Stimulated activated CD8-positive, alpha-beta memory T cell treated with anti-CD3 and anti-CD28 coated beads, Interleukin-15, amount 100 ng/mL, for 1 hour (primary cell): ENCODE measurements at regions not wholly inside any gene's neighbourhood (a gene's known extent, or its start where the extent isn't known, plus 50 kb on each side); places are given as distances from the start of the nearest gene placed in this dataset.
"Not testable (repeated sequence)": the region's sequence is repeated elsewhere in the genome, so short reads cannot be mapped to it uniquely, and the experiment has no call there.

ENCODE experiments used
- DNase-seq: peaks from one replicate; pipeline ENCODE4 v3.0.0-alpha.2; 2020; ENCODE audit warnings: low read depth

- DNase-seq: no peak
These were observed 167.1 kb upstream of the FAM3C start for GRCh38 chr7:121563177-121563576.

- DNase-seq: no peak
These were observed 166.2 kb upstream of the FAM3C start for GRCh38 chr7:121562259-121562658.

- DNase-seq: no peak
These were observed 165.6 kb upstream of the FAM3C start for GRCh38 chr7:121561717-121562116.

GRCh38 chr7:121560267-121560990 lies 164.3 kb upstream of the FAM3C start:
- no peak for DNase-seq

GRCh38 chr7:121558288-121558687 lies 162.2 kb upstream of the FAM3C start:
- DNase-seq: no peak

- no peak for DNase-seq
These were observed 161.2 kb upstream of the FAM3C start for GRCh38 chr7:121557034-121557892.

GRCh38 chr7:121555558-121555957 lies 159.4 kb upstream of the FAM3C start:
- DNase-seq: no peak

GRCh38 chr7:121547544-121548092 lies 151.5 kb upstream of the FAM3C start:
- no peak for DNase-seq

GRCh38 chr7:121546632-121547543 lies 150.8 kb upstream of the FAM3C start:
- no peak for DNase-seq

GRCh38 chr7:121545418-121545817 lies 149.3 kb upstream of the FAM3C start:
- DNase-seq: no peak

GRCh38 chr7:121544726-121545125 lies 148.6 kb upstream of the FAM3C start:
- no peak for DNase-seq

- DNase-seq: no peak
These were observed 148.1 kb upstream of the FAM3C start for GRCh38 chr7:121544238-121544637.

GRCh38 chr7:121541457-121541856 lies 145.3 kb upstream of the FAM3C start:
- DNase-seq: no peak

- DNase-seq: no peak
These were observed 144.0 kb upstream of the FAM3C start for GRCh38 chr7:121540138-121540537.

GRCh38 chr7:121537031-121537430 lies 140.9 kb upstream of the FAM3C start:
- DNase-seq: no peak

GRCh38 chr7:121531175-121532070 lies 135.3 kb upstream of the FAM3C start:
- no peak for DNase-seq

- peak; percentile 22 for DNase-seq
These were observed 134.4 kb upstream of the FAM3C start for GRCh38 chr7:121530227-121531174.

GRCh38 chr7:121529003-121529402 lies 132.9 kb upstream of the FAM3C start:
- DNase-seq: no peak

GRCh38 chr7:121526210-121526609 lies 130.1 kb upstream of the FAM3C start:
- DNase-seq: not testable (repeated sequence)
